ENCODE measurements at regions not wholly inside any gene's neighbourhood (a gene's known extent, or its start where the extent isn't known, plus 50 kb on each side); places are given as distances from the start of the nearest gene placed in this dataset.

DNA sequence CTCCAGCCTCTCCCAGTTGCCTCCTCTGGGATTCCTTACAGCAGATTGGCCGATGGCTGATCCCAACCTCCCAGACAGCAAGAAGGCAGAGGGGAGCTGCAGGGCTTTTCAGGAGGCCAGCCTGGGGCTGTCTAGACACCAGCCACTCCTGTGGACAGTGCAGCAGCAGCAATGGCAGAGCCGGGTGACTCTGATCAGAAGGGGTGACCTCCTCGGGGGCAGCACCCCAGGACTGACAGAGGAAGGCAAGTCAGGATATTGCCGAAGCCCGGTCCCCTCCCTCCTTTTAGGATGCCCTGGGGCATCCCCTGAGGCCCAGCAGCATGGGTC is 84.5 kb downstream of the INHBB start:
- no peaks in the 10 kb centered on the region for H3K36me3 ChIP-seq (replicated peaks; ENCODE audit: insufficient read depth, low read length)
- H3K27me3 ChIP-seq (replicated peaks; ENCODE audit: insufficient read depth, low read length): peaks cover 6% of the 10 kb centered on the region; the same call in 1 of the 2 replicates
- no peak overlapping the region for H2AFZ ChIP-seq (ENCODE audit: low read length)
- no peaks in the 10 kb centered on the region for H3K4me1 ChIP-seq (ENCODE audit: low read length)
- H3K9me2 ChIP-seq (replicated peaks; ENCODE audit: insufficient read depth, low read length): no peaks in the 10 kb centered on the region
- H3K4me2 ChIP-seq (ENCODE audit: low read depth, low read length): no peak overlapping the region
- H3K27ac ChIP-seq (ENCODE audit: low read length): no peak overlapping the region
- H3K79me2 ChIP-seq (ENCODE audit: low read length): no peaks in the 10 kb centered on the region
- H3K9ac ChIP-seq (ENCODE audit: low read length): no peak overlapping the region
- H3F3A ChIP-seq (ENCODE audit: insufficient read depth, low read length): no peaks in the 10 kb centered on the region
- H3K9me3 ChIP-seq (replicated peaks; ENCODE audit: insufficient read depth, low read length): no peaks in the 10 kb centered on the region
- TF ChIP-seq EZH2phosphoT487 (IDR thresholded peaks at IDR 0.05; ENCODE audit: low read length): no peak
- no peaks in the 10 kb centered on the region for H4K20me1 ChIP-seq (ENCODE audit: insufficient read depth, low read length)
- DNase-seq: no peak
- H3K4me3 ChIP-seq (ENCODE audit: low read length): no peak overlapping the region

DNA sequence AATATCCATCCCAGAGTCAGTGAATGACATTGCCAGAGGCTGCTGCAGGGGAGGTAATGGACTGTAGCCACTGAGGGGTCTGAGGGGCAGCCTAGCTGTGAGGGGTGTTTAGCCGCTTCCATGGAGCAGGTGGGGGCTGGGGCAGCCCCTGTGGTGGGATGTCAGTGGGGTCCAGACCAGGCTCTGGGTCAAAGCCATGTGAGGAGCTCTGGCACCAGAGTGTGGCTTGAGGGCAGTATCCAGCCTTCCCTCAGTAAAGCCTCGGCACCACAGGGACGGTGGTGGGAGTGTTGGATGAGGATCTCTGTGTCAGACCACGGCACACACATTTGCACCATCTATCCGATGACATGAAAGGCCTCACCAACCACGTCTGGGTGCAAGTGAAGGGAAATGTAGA is 85.0 kb downstream of the INHBB start:
- Histone ChIP-seq H3K4me3 (ENCODE audit: low read length) (no peak overlapping the region), H3F3A (ENCODE audit: insufficient read depth, low read length) (no peaks in the 10 kb centered on the region), H3K4me1 (ENCODE audit: low read length) (no peaks in the 10 kb centered on the region), H3K4me2 (ENCODE audit: low read depth, low read length) (no peak overlapping the region), H3K36me3 (replicated peaks; ENCODE audit: insufficient read depth, low read length) (no peaks in the 10 kb centered on the region), H3K27me3 (replicated peaks; ENCODE audit: insufficient read depth, low read length) (peaks cover 6% of the 10 kb centered on the region; the same call in 1 of the 2 replicates), H3K27ac (ENCODE audit: low read length) (no peak overlapping the region), H3K9me2 (replicated peaks; ENCODE audit: insufficient read depth, low read length) (no peaks in the 10 kb centered on the region), H3K9ac (ENCODE audit: low read length) (no peak overlapping the region), H2AFZ (ENCODE audit: low read length) (no peak overlapping the region), H3K9me3 (replicated peaks; ENCODE audit: insufficient read depth, low read length) (no peaks in the 10 kb centered on the region), H3K79me2 (ENCODE audit: low read length) (no peaks in the 10 kb centered on the region), H4K20me1 (ENCODE audit: insufficient read depth, low read length) (no peaks in the 10 kb centered on the region)
- TF ChIP-seq EZH2phosphoT487 (IDR thresholded peaks at IDR 0.05; ENCODE audit: low read length): no peak
- TF ChIP-seq, protein P1, sequence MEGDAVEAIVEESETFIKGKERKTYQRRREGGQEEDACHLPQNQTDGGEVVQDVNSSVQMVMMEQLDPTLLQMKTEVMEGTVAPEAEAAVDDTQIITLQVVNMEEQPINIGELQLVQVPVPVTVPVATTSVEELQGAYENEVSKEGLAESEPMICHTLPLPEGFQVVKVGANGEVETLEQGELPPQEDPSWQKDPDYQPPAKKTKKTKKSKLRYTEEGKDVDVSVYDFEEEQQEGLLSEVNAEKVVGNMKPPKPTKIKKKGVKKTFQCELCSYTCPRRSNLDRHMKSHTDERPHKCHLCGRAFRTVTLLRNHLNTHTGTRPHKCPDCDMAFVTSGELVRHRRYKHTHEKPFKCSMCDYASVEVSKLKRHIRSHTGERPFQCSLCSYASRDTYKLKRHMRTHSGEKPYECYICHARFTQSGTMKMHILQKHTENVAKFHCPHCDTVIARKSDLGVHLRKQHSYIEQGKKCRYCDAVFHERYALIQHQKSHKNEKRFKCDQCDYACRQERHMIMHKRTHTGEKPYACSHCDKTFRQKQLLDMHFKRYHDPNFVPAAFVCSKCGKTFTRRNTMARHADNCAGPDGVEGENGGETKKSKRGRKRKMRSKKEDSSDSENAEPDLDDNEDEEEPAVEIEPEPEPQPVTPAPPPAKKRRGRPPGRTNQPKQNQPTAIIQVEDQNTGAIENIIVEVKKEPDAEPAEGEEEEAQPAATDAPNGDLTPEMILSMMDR (IDR thresholded peaks at IDR 0.05; ENCODE audit: low read length): no peak
- no peak for TF ChIP-seq EZH2 (optimal IDR thresholded peaks at IDR 0.05; ENCODE audit: low read depth, low read length)
- DNase-seq: no peak

- DNase-seq: no peak
- TF ChIP-seq EZH2phosphoT487 (IDR thresholded peaks at IDR 0.05; ENCODE audit: low read length): no peak
- TF ChIP-seq EZH2 (optimal IDR thresholded peaks at IDR 0.05; ENCODE audit: low read depth, low read length): no peak
- TF ChIP-seq, protein P1 (IDR thresholded peaks at IDR 0.05; ENCODE audit: low read length): no peak
- Histone ChIP-seq H3K9ac (ENCODE audit: low read length) (no peak overlapping the region), H3K36me3 (replicated peaks; ENCODE audit: insufficient read depth, low read length) (no peaks in the 10 kb centered on the region), H3K4me2 (ENCODE audit: low read depth, low read length) (no peak overlapping the region), H3K4me3 (ENCODE audit: low read length) (no peak overlapping the region), H3K9me3 (replicated peaks; ENCODE audit: insufficient read depth, low read length) (no peaks in the 10 kb centered on the region), H3K27me3 (replicated peaks; ENCODE audit: insufficient read depth, low read length) (peaks cover 6% of the 10 kb centered on the region; the same call in 1 of the 2 replicates), H2AFZ (ENCODE audit: low read length) (no peak overlapping the region), H3K9me2 (replicated peaks; ENCODE audit: insufficient read depth, low read length) (no peaks in the 10 kb centered on the region), H4K20me1 (ENCODE audit: insufficient read depth, low read length) (no peaks in the 10 kb centered on the region), H3K79me2 (ENCODE audit: low read length) (no peaks in the 10 kb centered on the region), H3K4me1 (ENCODE audit: low read length) (no peaks in the 10 kb centered on the region), H3K27ac (ENCODE audit: low read length) (no peak overlapping the region), H3F3A (ENCODE audit: insufficient read depth, low read length) (no peaks in the 10 kb centered on the region)
These were observed 85.7 kb downstream of the INHBB start for GRCh38 chr2:120431386-120432292.

Data from MM.1S (cell line).